ENCODE measurements at regions not wholly inside any gene's neighbourhood (a gene's known extent, or its start where the extent isn't known, plus 50 kb on each side); places are given as distances from the start of the nearest gene placed in this dataset.

DNA sequence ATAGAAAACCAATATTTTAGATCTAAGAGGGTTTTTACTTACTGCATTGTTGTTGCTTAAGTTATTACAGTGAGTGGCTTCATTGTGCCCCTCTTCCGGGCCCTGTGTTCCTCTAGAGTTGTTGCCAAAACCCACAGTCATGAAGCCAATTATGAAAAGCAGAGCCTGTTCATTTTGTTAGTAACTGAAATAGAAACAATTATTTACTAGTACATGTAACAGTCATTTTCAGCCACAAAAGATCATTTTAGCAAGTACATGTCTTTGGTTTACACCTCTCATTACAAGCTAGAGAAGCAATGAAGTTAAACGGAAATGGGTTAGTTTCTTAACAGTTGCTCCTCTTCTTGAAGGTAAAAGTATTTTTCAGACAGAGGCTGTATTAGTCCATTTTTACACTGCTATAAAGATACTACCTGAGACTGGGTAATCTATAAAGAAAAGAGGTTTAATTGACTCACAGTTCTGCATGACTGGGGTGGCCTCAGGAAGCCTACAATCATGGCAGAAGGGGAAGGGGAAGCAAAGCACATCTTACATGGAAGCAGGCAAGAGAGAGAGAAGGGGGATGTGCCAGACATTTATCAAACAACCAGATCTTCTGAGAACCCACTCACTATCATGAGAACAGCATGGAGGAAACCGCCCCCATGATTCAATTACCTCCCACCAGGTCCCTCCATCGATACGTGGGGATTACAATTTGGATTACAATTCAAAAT is 380.5 kb downstream of the SFMBT2 start:
- Histone ChIP-seq H3K36me3 (ENCODE audit: insufficient read depth) (no peaks in the 10 kb centered on the region), H2AFZ (ENCODE audit: low read depth) (no peak overlapping the region), H4K20me1 (ENCODE audit: insufficient read depth) (no peaks in the 10 kb centered on the region), H3K4me1 (ENCODE audit: low read depth, poor library complexity, severe bottlenecking) (no peaks in the 10 kb centered on the region), H3K27me3 (ENCODE audit: insufficient read depth, low read depth) (no peaks in the 10 kb centered on the region), H3K79me2 (ENCODE audit: insufficient read depth, low read depth) (no peaks in the 10 kb centered on the region), H3K27ac (no peak overlapping the region), H3K4me2 (no peak overlapping the region), H3K4me3 (IDR thresholded peaks at IDR 0.05; ENCODE audit: insufficient read depth, low read depth, low read length) (no peak overlapping the region), H3K9ac (no peak overlapping the region)
- TF ChIP-seq, protein P1, sequence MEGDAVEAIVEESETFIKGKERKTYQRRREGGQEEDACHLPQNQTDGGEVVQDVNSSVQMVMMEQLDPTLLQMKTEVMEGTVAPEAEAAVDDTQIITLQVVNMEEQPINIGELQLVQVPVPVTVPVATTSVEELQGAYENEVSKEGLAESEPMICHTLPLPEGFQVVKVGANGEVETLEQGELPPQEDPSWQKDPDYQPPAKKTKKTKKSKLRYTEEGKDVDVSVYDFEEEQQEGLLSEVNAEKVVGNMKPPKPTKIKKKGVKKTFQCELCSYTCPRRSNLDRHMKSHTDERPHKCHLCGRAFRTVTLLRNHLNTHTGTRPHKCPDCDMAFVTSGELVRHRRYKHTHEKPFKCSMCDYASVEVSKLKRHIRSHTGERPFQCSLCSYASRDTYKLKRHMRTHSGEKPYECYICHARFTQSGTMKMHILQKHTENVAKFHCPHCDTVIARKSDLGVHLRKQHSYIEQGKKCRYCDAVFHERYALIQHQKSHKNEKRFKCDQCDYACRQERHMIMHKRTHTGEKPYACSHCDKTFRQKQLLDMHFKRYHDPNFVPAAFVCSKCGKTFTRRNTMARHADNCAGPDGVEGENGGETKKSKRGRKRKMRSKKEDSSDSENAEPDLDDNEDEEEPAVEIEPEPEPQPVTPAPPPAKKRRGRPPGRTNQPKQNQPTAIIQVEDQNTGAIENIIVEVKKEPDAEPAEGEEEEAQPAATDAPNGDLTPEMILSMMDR (conservative IDR thresholded peaks at IDR 0.05; ENCODE audit: low read depth, low read length): no peak

DNA sequence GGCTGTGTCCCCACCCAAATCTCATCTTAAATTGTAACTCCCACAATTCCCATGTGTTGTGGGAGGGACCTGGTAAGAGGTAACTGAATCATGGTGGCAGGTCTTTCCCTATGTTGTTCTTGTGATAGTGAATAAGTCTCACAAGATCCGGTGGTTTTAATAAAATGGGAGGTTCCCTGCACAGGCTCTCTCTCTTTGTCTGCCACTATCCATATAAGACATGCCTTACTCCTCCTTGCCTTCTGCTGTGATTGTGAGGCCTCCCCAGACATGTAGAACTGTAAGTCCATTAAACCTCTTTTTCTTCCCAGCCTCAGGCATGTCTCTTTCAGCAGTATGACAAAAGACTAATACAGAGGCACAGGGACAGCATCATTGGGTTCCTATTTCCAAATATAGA is 381.2 kb downstream of the SFMBT2 start:
- H3K27me3 ChIP-seq (ENCODE audit: insufficient read depth, low read depth): no peaks in the 10 kb centered on the region
- TF ChIP-seq, protein P1 (conservative IDR thresholded peaks at IDR 0.05; ENCODE audit: low read depth, low read length): no peak
- H3K4me2 ChIP-seq: no peak overlapping the region
- no peak overlapping the region for H3K4me3 ChIP-seq (IDR thresholded peaks at IDR 0.05; ENCODE audit: insufficient read depth, low read depth, low read length)
- no peak overlapping the region for H2AFZ ChIP-seq (ENCODE audit: low read depth)
- no peaks in the 10 kb centered on the region for H3K4me1 ChIP-seq (ENCODE audit: low read depth, poor library complexity, severe bottlenecking)
- H3K27ac ChIP-seq: no peak overlapping the region
- H3K9ac ChIP-seq: no peak overlapping the region
- H4K20me1 ChIP-seq (ENCODE audit: insufficient read depth): no peaks in the 10 kb centered on the region
- no peaks in the 10 kb centered on the region for H3K79me2 ChIP-seq (ENCODE audit: insufficient read depth, low read depth)
- no peaks in the 10 kb centered on the region for H3K36me3 ChIP-seq (ENCODE audit: insufficient read depth)

DNA sequence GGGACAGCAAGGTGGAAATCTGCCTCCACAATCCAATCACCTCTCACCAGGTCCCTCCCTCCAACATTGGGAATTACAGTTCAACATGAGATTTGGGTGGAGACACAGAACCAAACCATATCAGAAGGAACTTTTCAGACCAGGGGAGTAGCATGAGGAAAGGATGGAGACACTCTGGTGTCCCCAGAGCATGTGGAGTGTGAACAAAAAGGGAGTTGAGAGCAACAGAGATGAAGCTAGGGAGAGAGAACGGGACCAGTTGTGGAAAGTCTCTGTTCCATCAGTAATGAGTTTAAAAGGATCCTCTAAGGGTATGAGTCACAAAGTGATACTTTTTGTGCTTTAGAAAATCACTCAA is 382.0 kb downstream of the SFMBT2 start:
- Histone ChIP-seq H3K79me2 (ENCODE audit: insufficient read depth, low read depth) (no peaks in the 10 kb centered on the region), H3K4me1 (ENCODE audit: low read depth, poor library complexity, severe bottlenecking) (no peaks in the 10 kb centered on the region), H3K36me3 (ENCODE audit: insufficient read depth) (no peaks in the 10 kb centered on the region), H3K27me3 (ENCODE audit: insufficient read depth, low read depth) (no peaks in the 10 kb centered on the region), H4K20me1 (ENCODE audit: insufficient read depth) (no peaks in the 10 kb centered on the region), H3K27ac (no peak overlapping the region), H2AFZ (ENCODE audit: low read depth) (no peak overlapping the region), H3K9ac (no peak overlapping the region), H3K4me3 (IDR thresholded peaks at IDR 0.05; ENCODE audit: insufficient read depth, low read depth, low read length) (no peak overlapping the region), H3K4me2 (no peak overlapping the region)
- TF ChIP-seq, protein P1 (conservative IDR thresholded peaks at IDR 0.05; ENCODE audit: low read depth, low read length): no peak

DNA sequence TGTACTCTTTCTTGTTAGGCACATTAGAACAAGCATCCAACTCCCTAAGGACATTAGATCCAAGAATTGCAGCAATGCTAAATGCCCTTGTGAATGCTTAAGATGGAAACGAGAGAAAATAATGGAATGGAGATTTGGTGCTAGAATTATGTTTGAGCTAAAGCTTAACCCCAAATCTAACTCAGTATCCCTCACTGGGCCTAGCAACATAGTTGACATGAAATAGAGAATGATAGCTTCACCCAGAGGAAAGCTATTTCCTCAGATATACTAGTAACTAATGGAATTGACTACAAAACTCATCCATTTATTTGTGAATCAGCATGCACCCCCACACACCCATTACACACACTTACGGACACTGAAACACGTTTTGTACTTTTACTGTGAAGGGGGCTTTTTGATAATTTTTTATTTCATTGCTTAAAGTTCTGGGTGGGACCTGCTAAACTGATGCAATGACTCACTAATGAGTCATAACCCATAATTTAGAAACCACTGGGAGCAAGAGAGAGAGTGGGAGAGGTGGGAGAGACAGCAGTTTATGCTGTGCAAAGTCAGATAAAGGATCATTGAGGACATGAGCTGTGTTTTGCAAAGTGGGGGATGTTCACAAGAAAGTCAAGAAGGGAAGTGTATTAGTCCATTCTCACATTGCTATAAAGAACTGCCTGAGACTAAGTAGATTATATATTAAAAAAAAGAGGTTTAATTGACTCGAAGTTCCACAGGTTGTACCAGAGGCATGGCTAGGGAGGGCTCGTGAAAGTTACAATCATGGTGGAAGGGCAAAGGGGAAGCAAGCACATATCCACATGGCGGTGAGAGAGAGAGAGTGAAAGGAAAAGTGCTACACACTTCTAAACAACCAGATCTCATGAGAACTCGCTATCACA is 382.7 kb downstream of the SFMBT2 start:
- no peaks in the 10 kb centered on the region for H3K4me1 ChIP-seq (ENCODE audit: low read depth, poor library complexity, severe bottlenecking)
- H3K9ac ChIP-seq: no peak overlapping the region
- no peak overlapping the region for H3K27ac ChIP-seq
- no peaks in the 10 kb centered on the region for H3K36me3 ChIP-seq (ENCODE audit: insufficient read depth)
- H3K4me3 ChIP-seq (IDR thresholded peaks at IDR 0.05; ENCODE audit: insufficient read depth, low read depth, low read length): no peak overlapping the region
- H4K20me1 ChIP-seq (ENCODE audit: insufficient read depth): no peaks in the 10 kb centered on the region
- no peak overlapping the region for H2AFZ ChIP-seq (ENCODE audit: low read depth)
- no peak overlapping the region for H3K4me2 ChIP-seq
- no peaks in the 10 kb centered on the region for H3K79me2 ChIP-seq (ENCODE audit: insufficient read depth, low read depth)
- TF ChIP-seq, protein P1 (conservative IDR thresholded peaks at IDR 0.05; ENCODE audit: low read depth, low read length): no peak
- no peaks in the 10 kb centered on the region for H3K27me3 ChIP-seq (ENCODE audit: insufficient read depth, low read depth)
